ENCODE measurements at regions not wholly inside any gene's neighbourhood (a gene's known extent, or its start where the extent isn't known, plus 50 kb on each side); places are given as distances from the start of the nearest gene placed in this dataset.

GRCh38 chr2:102086150-102086872 is 56.2 kb upstream of the IL1R1 start:
- H3K27ac ChIP-seq: no peak overlapping the region
- intact Hi-C loops (cut with DNase I): loop anchor here in 1 of 10 donors (10.0 kb wide), 1 partner anchor 58 kb away; the partner anchor contains the start of gene IL1R1
- 78% methylated on average over 6 of the region's 6 CpGs for WGBS, 2 donors
- no peaks in the 10 kb centered on the region for H3K36me3 ChIP-seq
- H3K9me3 ChIP-seq: peaks cover 0 to 12% (median 3%) of the 10 kb centered on the region in 11 donors
- H3K27me3 ChIP-seq: no peaks in the 10 kb centered on the region
- H3K4me1 ChIP-seq: peaks cover 0 to 23% (median 16%) of the 10 kb centered on the region in 9 donors
- ATAC-seq: no peak
- TF ChIP-seq CTCF (IDR thresholded peaks at IDR 0.05): no peak
- DNase-seq: no peak
- H3K4me3 ChIP-seq: no peak overlapping the region

- no peak for TF ChIP-seq CTCF (IDR thresholded peaks at IDR 0.05)
- ATAC-seq (no peak), DNase-seq (no peak)
- peaks cover 0 to 12% (median 3%) of the 10 kb centered on the region in 11 donors for H3K9me3 ChIP-seq
- no peak overlapping the region for H3K27ac ChIP-seq
- H3K27me3 ChIP-seq: no peaks in the 10 kb centered on the region
- no peak overlapping the region for H3K4me3 ChIP-seq
- no peaks in the 10 kb centered on the region for H3K36me3 ChIP-seq
- H3K4me1 ChIP-seq: peaks cover 0 to 6% (median 0%) of the 10 kb centered on the region in 9 donors
- intact Hi-C loops (cut with DNase I): no loop called here
Observed at GRCh38 chr2:102091121-102091520, 51.4 kb upstream of the IL1R1 start.

- no peak overlapping the region for H3K27ac ChIP-seq
- peaks cover 0 to 6% (median 0%) of the 10 kb centered on the region in 9 donors for H3K4me1 ChIP-seq
- WGBS, 2 donors: 97 to 100% methylated on average over 1 of the region's 1 CpG
- TF ChIP-seq CTCF (IDR thresholded peaks at IDR 0.05): no peak
- ATAC-seq (no peak), DNase-seq (no peak)
- H3K36me3 ChIP-seq: no peaks in the 10 kb centered on the region
- H3K9me3 ChIP-seq: peaks cover 0 to 12% (median 3%) of the 10 kb centered on the region in 11 donors
- H3K27me3 ChIP-seq: no peaks in the 10 kb centered on the region
- intact Hi-C loops (cut with DNase I): no loop called here
- H3K4me3 ChIP-seq: no peak overlapping the region
Observed at GRCh38 chr2:102091908-102092307, 50.6 kb upstream of the IL1R1 start.

- ATAC-seq: no peak
Observed at GRCh38 chr2:102092535-102092934, 50.0 kb upstream of the IL1R1 start.

More at GRCh38 chr2:102092535-102092934, 50.0 kb upstream of the IL1R1 start:
- DNase-seq: no peak
- Histone ChIP-seq H3K27ac (no peak overlapping the region), H3K36me3 (no peaks in the 10 kb centered on the region), H3K9me3 (peaks cover 0 to 12% (median 3%) of the 10 kb centered on the region in 11 donors), H3K27me3 (no peaks in the 10 kb centered on the region), H3K4me3 (no peak overlapping the region), H3K4me1 (peaks cover 0 to 6% (median 0%) of the 10 kb centered on the region in 9 donors)
- no peak for TF ChIP-seq CTCF (IDR thresholded peaks at IDR 0.05)
- intact Hi-C loops (cut with DNase I): no loop called here
- 85 to 87% methylated on average over 7 of the region's 7 CpGs for WGBS, 2 donors
